ENCODE measurements at regions not wholly inside any gene's neighbourhood (a gene's known extent, or its start where the extent isn't known, plus 50 kb on each side); places are given as distances from the start of the nearest gene placed in this dataset.

GRCh38 chr3:106820726-106821362 is 556.4 kb upstream of the CCDC54 start:
- DNase-seq (ENCODE audit: extremely low spot score) = no peak
- TF ChIP-seq POLR2AphosphoS5 (IDR thresholded peaks at IDR 0.05) (no peak), POLR2A (IDR thresholded peaks at IDR 0.05; ENCODE audit: low read depth) (no peak), EP300 (IDR thresholded peaks at IDR 0.05) (no peak), CTCF (IDR thresholded peaks at IDR 0.05) (no peak)
- 97% methylated on average over 11 of the region's 19 CpGs for WGBS
- Histone ChIP-seq H3K27me3 (no peaks in the 10 kb centered on the region), H3K9me3 (no peaks in the 10 kb centered on the region), H3K4me3 (no peak overlapping the region), H3K4me1 (peaks cover 4 to 14% (median 6%) of the 10 kb centered on the region in 4 donors), H3K36me3 (no peaks in the 10 kb centered on the region), H3K27ac (replicated peaks in 1 of 4) (no peak overlapping the region)
- intact Hi-C loops (cut with DNase I) = no loop called here

- TF ChIP-seq POLR2A (IDR thresholded peaks at IDR 0.05; ENCODE audit: low read depth) (no peak), CTCF (IDR thresholded peaks at IDR 0.05) (no peak), EP300 (IDR thresholded peaks at IDR 0.05) (no peak), POLR2AphosphoS5 (IDR thresholded peaks at IDR 0.05) (no peak)
- peaks cover 8 to 20% (median 13%) of the 10 kb centered on the region in 4 donors for H3K4me1 ChIP-seq
- H3K9me3 ChIP-seq = no peaks in the 10 kb centered on the region
- no peak overlapping the region for H3K4me3 ChIP-seq
- whole genome bisulfite sequencing = 85% methylated on average over 4 of the region's 7 CpGs
- H3K27me3 ChIP-seq = no peaks in the 10 kb centered on the region
- intact Hi-C loops (cut with DNase I) = no loop called here
- H3K27ac ChIP-seq (replicated peaks in 1 of 4) = no peak overlapping the region
- DNase-seq (ENCODE audit: extremely low spot score) = no peak
- no peaks in the 10 kb centered on the region for H3K36me3 ChIP-seq
Measured at GRCh38 chr3:106821801-106822200, 555.4 kb upstream of the CCDC54 start.

GRCh38 chr3:106822204-106822603 is 555.0 kb upstream of the CCDC54 start:
- TF ChIP-seq POLR2A (IDR thresholded peaks at IDR 0.05; ENCODE audit: low read depth) = no peak
- no peak for TF ChIP-seq CTCF (IDR thresholded peaks at IDR 0.05)
- no peak for TF ChIP-seq EP300 (IDR thresholded peaks at IDR 0.05)
- TF ChIP-seq POLR2AphosphoS5 (IDR thresholded peaks at IDR 0.05) = no peak
- Histone ChIP-seq H3K4me3 (no peak overlapping the region), H3K4me1 (peaks cover 8 to 20% (median 13%) of the 10 kb centered on the region in 4 donors), H3K36me3 (no peaks in the 10 kb centered on the region), H3K9me3 (no peaks in the 10 kb centered on the region), H3K27me3 (no peaks in the 10 kb centered on the region), H3K27ac (replicated peaks in 1 of 4) (no peak overlapping the region)
- intact Hi-C loops (cut with DNase I) = no loop called here
- DNase-seq (ENCODE audit: extremely low spot score) = no peak
- WGBS = 93% methylated on average over 11 of the region's 11 CpGs

GRCh38 chr3:106823701-106824100 is 553.5 kb upstream of the CCDC54 start:
- TF ChIP-seq EP300 (IDR thresholded peaks at IDR 0.05) = no peak
- TF ChIP-seq CTCF (IDR thresholded peaks at IDR 0.05) = no peak
- TF ChIP-seq POLR2AphosphoS5 (IDR thresholded peaks at IDR 0.05) = no peak
- TF ChIP-seq POLR2A (IDR thresholded peaks at IDR 0.05; ENCODE audit: low read depth) = no peak
- Histone ChIP-seq H3K27ac (replicated peaks in 1 of 4) (no peak overlapping the region), H3K36me3 (no peaks in the 10 kb centered on the region), H3K27me3 (no peaks in the 10 kb centered on the region), H3K4me3 (no peak overlapping the region), H3K4me1 (peaks cover 8 to 20% (median 13%) of the 10 kb centered on the region in 4 donors), H3K9me3 (no peaks in the 10 kb centered on the region)
- WGBS = 89% methylated on average over 3 of the region's 3 CpGs
- intact Hi-C loops (cut with DNase I) = no loop called here
- DNase-seq (ENCODE audit: extremely low spot score) = no peak

GRCh38 chr3:106824856-106825255 is 552.4 kb upstream of the CCDC54 start:
- DNase-seq (ENCODE audit: extremely low spot score) = no peak
- H3K27me3 ChIP-seq = no peaks in the 10 kb centered on the region
- WGBS = 60% methylated on average over 1 of the region's 1 CpG
- H3K27ac ChIP-seq (replicated peaks in 1 of 4) = no peak overlapping the region
- intact Hi-C loops (cut with DNase I) = no loop called here
- H3K4me3 ChIP-seq = no peak overlapping the region
- no peaks in the 10 kb centered on the region for H3K36me3 ChIP-seq
- no peak for TF ChIP-seq EP300 (IDR thresholded peaks at IDR 0.05)
- TF ChIP-seq POLR2AphosphoS5 (IDR thresholded peaks at IDR 0.05) = no peak
- TF ChIP-seq POLR2A (IDR thresholded peaks at IDR 0.05; ENCODE audit: low read depth) = no peak
- peak in 2 of 3 experiments; percentile 19 to 24 for TF ChIP-seq CTCF (IDR thresholded peaks at IDR 0.05)
- H3K4me1 ChIP-seq = peaks cover 8 to 20% (median 13%) of the 10 kb centered on the region in 4 donors
- no peaks in the 10 kb centered on the region for H3K9me3 ChIP-seq

Measured in esophagus muscularis mucosa (tissue), 4 donors.